Upper lobe of right lung (tissue), 1 donor: ENCODE measurements at regions not wholly inside any gene's neighbourhood (a gene's known extent, or its start where the extent isn't known, plus 50 kb on each side); places are given as distances from the start of the nearest gene placed in this dataset.

Experiments used
- ATAC-seq: fragments of 200-7000 bp; cut with Tn5 transposase; one replicate; pipeline ENCODE4 v1.9.1; 2020; ENCODE audit warnings: mild to moderate bottlenecking, moderate library complexity
- DNase-seq: peaks from one replicate; pipeline ENCODE4 v3.0.0-alpha.2; 2020
- H3K27ac ChIP-seq: fragments of 200-600 bp; one replicate; pipeline ENCODE4 v1.8.0; 2022
- H3K27me3 ChIP-seq: fragments of 200-600 bp; one replicate; pipeline ENCODE4 v1.8.0; 2022; ENCODE audit warnings: mild to moderate bottlenecking
- H3K36me3 ChIP-seq: fragments of 200-600 bp; one replicate; pipeline ENCODE4 v1.8.0; 2022
- H3K4me1 ChIP-seq: fragments of 200-600 bp; one replicate; pipeline ENCODE4 v1.8.0; 2022
- H3K4me3 ChIP-seq: fragments of 200-600 bp; one replicate; pipeline ENCODE4 v1.8.0; 2022; ENCODE audit warnings: mild to moderate bottlenecking
- H3K9me3 ChIP-seq: fragments of 200-600 bp; one replicate; pipeline ENCODE4 v1.8.0; 2022
- CTCF ChIP-seq: fragments of 200-600 bp; IDR thresholded peaks from one replicate; pipeline ENCODE4 v1.8.0; 2022; ENCODE audit warnings: antibody characterized with exemption
- intact Hi-C: fragments of 100-400 bp; cut with DNase I; formaldehyde crosslinking; loops from one replicate; pipeline ENCODE4 v1.11.0; 2022
- donor health status: DM: no; HTN: yes; CAD: no; lungs with severe emphysema.

GRCh38 chrX:134167591-134168203 lies 69.3 kb upstream of the CCDC160 start:
- intact Hi-C loops: no loop called here
- no peak for TF ChIP-seq CTCF

GRCh38 chrX:134171661-134172587 lies 65.1 kb upstream of the CCDC160 start:
- DNase-seq: peak; percentile 61
- ATAC-seq: peak; percentile 63

More at GRCh38 chrX:134167591-134168203, 69.3 kb upstream of the CCDC160 start:
- no peak overlapping the region for H3K27ac ChIP-seq
- no peaks in the 10 kb centered on the region for H3K27me3 ChIP-seq
- no peaks in the 10 kb centered on the region for H3K9me3 ChIP-seq
- H3K4me1 ChIP-seq: no peaks in the 10 kb centered on the region
- DNase-seq (no peak), ATAC-seq (no peak)
- no peaks in the 10 kb centered on the region for H3K36me3 ChIP-seq
- no peak overlapping the region for H3K4me3 ChIP-seq

GRCh38 chrX:134172588-134173259 lies 64.3 kb upstream of the CCDC160 start:
- H3K27ac ChIP-seq: no peak overlapping the region
- peaks cover 7% of the 10 kb centered on the region for H3K27me3 ChIP-seq
- no peaks in the 10 kb centered on the region for H3K4me1 ChIP-seq
- peak overlapping the region; percentile 55 for H3K4me3 ChIP-seq
- TF ChIP-seq CTCF: no peak
- peak; percentile 61 for DNase-seq
- no peaks in the 10 kb centered on the region for H3K36me3 ChIP-seq
- peak; percentile 51 for ATAC-seq
- no peaks in the 10 kb centered on the region for H3K9me3 ChIP-seq
- intact Hi-C loops: no loop called here

More at GRCh38 chrX:134171661-134172587, 65.1 kb upstream of the CCDC160 start:
- H3K4me1 ChIP-seq: no peaks in the 10 kb centered on the region
- H3K27ac ChIP-seq: no peak overlapping the region
- no peaks in the 10 kb centered on the region for H3K36me3 ChIP-seq
- no peak for TF ChIP-seq CTCF
- intact Hi-C loops: no loop called here
- peak overlapping the region; percentile 55 for H3K4me3 ChIP-seq
- peaks cover 7% of the 10 kb centered on the region for H3K27me3 ChIP-seq
- H3K9me3 ChIP-seq: no peaks in the 10 kb centered on the region

- Histone ChIP-seq H3K27me3 (peaks cover 7% of the 10 kb centered on the region), H3K36me3 (no peaks in the 10 kb centered on the region), H3K9me3 (no peaks in the 10 kb centered on the region), H3K4me3 (no peak overlapping the region), H3K4me1 (no peaks in the 10 kb centered on the region), H3K27ac (no peak overlapping the region)
- intact Hi-C loops: no loop called here
- DNase-seq (no peak), ATAC-seq (no peak)
- no peak for TF ChIP-seq CTCF
Measured at GRCh38 chrX:134173541-134174272, 63.3 kb upstream of the CCDC160 start.

GRCh38 chrX:134174273-134174660 lies 62.7 kb upstream of the CCDC160 start:
- ATAC-seq: no peak
- H3K27ac ChIP-seq: no peak overlapping the region
- DNase-seq: no peak
- no peak overlapping the region for H3K4me3 ChIP-seq
- no peaks in the 10 kb centered on the region for H3K4me1 ChIP-seq
- no peak for TF ChIP-seq CTCF
- H3K36me3 ChIP-seq: no peaks in the 10 kb centered on the region
- intact Hi-C loops: no loop called here
- H3K27me3 ChIP-seq: peaks cover 7% of the 10 kb centered on the region
- H3K9me3 ChIP-seq: no peaks in the 10 kb centered on the region
